Omental fat pad (tissue), 3 donors: ENCODE measurements at regions not wholly inside any gene's neighbourhood (a gene's known extent, or its start where the extent isn't known, plus 50 kb on each side); places are given as distances from the start of the nearest gene placed in this dataset.

Experiments used
- ATAC-seq: fragments of 150-250 bp; one replicate; pipeline ENCODE4 v1.9.1; 2016; ENCODE audit warnings: mild to moderate bottlenecking, moderate library complexity; ENCODE audit not compliant: low FRiP score
- DNase-seq: peaks from one replicate; pipeline ENCODE4 v3.0.0-alpha.2; 2019; ENCODE audit warnings: low spot score
- TF ChIP-seq, protein P1 (sequence below), 3 donors: fragments of 450-650 bp; IDR thresholded peaks; one replicate each; pipeline ENCODE4 v1.5.1; 2016 to 2017; ENCODE audit warnings: antibody characterized with exemption in 3 of 3, mild to moderate bottlenecking in 3 of 3, moderate library complexity in 2 of 3

DNA sequence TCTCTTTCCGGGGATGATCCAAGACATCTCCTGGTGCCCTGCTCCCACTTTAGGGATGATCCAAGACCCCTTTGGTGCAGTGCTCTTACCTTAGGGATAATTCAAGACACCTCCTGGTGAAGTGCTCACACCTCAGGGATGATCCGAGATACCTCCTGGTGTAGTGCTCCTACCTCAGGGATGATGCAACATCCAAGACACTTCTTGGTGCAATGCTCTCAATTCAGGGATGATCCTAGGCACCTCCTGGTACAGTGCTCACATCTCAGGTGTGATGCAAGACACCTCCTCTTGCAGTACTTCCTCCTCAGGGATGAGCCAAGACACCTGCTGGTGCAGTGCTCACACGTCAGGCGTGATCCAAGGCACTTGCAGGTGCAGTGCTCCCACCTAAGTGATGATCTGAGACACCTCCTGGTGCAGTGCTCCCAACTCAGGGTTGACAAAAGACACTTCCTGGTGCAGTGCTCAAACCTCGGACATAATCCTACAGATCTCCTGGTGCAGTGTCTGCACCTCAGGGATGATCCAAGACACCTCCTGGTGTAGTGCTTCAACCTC lies 122.3 kb downstream of the ASB1 start:
- TF ChIP-seq, protein P1, sequence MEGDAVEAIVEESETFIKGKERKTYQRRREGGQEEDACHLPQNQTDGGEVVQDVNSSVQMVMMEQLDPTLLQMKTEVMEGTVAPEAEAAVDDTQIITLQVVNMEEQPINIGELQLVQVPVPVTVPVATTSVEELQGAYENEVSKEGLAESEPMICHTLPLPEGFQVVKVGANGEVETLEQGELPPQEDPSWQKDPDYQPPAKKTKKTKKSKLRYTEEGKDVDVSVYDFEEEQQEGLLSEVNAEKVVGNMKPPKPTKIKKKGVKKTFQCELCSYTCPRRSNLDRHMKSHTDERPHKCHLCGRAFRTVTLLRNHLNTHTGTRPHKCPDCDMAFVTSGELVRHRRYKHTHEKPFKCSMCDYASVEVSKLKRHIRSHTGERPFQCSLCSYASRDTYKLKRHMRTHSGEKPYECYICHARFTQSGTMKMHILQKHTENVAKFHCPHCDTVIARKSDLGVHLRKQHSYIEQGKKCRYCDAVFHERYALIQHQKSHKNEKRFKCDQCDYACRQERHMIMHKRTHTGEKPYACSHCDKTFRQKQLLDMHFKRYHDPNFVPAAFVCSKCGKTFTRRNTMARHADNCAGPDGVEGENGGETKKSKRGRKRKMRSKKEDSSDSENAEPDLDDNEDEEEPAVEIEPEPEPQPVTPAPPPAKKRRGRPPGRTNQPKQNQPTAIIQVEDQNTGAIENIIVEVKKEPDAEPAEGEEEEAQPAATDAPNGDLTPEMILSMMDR (IDR thresholded peaks at IDR 0.05), result no peak
- DNase-seq (no peak), ATAC-seq (no peak)

DNA sequence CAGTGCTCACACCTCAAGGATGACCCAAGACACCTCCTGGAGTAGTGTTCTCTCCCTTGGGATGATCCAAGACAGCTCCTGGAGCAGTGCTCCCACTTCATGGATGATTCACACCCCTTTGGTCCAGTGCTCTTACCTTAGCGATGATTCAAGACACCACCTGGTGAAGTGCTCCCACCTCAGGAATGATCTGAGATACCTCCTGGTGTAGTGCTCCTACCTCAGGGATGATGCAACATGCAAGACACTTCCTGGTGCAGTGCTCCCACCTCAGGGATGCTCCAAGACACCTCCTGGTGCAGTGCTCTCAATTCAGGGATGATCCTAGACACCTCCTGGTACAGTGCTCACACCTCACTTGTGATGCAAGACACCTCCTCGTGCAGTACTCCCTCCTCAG lies 123.1 kb downstream of the ASB1 start:
- no peak for DNase-seq
- TF ChIP-seq, protein P1 (IDR thresholded peaks at IDR 0.05), result no peak

DNA sequence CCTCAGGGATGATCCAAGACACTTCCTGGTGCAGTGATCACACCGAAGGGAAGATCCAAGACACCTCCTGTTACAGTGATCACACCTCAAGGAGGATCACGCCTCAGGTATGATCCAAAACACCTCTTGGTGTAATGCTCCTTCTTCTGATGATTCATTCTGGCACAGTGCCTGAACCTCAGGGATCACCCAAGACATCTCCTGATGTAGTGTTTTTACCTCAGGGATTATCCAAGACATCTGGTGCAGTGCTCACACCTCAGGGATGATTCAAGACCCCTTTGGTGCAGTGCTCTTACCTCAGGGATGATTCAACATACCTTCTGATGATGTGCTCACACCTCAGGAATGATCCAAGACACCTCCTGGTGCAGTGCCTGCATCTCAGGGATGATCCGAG lies 124.4 kb downstream of the ASB1 start:
- ATAC-seq (no peak), DNase-seq (no peak)
- TF ChIP-seq, protein P1 (IDR thresholded peaks at IDR 0.05), result no peak

More for the DNA sequence above, 123.1 kb downstream of the ASB1 start:
- no peak for ATAC-seq

DNA sequence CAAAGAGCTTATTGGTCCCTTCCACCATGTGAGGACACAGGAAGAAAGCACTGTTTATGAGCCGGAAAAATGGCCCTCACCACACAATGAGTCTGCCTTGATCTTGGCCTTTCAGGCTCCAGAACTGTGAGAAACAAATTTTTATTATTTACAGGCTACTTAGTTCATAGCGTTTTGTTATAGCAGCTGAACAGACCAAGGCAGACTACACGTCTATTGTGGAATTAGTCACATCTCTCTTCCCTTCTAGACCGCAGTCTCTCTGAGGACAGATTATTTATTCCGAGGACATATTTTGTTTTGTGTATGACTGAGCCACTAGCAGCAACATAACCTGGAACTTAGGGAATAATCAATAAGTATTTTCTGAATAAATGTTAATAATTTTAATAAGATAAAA lies 125.5 kb downstream of the ASB1 start:
- DNase-seq (no peak), ATAC-seq (no peak)
- TF ChIP-seq, protein P1 (IDR thresholded peaks at IDR 0.05), result no peak

DNA sequence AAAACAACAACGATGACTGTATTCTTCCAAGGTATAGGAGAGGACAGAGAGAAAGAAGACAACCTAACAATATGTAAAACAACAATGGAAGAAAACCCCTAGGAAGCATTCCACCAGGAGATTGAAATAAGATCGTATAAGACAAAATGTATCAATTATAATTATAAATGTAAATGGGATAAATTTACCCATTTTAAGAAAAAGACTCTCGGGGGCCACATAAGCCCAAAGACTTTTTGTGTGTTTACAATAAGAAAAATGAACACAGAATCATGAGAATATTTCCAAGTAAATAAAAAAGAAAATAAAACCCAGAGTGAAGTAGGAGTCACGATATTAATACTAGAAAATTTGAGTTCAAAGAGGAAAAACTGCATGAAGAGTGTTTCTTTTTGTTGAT lies 126.4 kb downstream of the ASB1 start:
- TF ChIP-seq, protein P1 (IDR thresholded peaks at IDR 0.05), result no peak
- ATAC-seq, result no peak
- DNase-seq, result no peak

DNA sequence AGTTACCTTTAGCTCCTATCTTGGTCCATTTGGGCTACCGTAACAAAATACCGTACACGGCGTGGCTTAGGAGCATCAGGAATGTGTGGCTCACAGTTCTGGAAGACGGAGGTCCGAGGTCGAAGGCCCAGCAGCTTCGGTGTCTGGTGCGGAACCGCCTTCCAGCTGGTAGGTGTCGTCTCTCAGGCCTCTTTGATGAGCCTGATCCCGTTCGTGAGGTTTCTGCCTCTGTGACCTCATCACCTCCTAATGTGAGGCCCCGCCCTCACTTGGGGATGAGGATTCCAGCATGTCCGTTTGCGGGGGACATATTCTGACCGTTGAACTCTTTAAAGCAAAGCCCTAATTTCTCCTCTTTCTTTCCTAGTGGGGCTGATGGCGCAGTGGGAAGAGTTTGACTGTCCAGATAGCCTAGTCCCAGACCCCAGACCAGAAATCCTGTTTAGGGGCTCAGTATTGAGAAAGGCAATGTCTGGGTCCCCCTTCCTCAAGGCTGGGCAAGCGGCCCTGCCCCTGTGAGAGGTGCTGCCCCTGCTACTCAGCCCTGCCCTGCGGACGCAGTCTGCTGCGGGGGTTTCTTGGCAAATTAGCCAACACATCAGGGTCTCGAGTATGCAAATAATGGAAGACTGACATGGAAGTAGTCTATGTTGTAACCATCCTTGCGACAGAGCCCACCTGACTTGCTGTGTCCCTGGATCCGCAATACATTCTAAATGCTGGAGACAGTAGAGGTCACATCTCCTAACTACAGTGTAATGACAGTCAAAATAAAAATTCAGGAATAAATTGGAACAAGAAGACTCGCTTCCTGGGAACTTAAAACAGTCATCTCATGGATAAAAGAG lies 128.0 kb downstream of the ASB1 start:
- DNase-seq, result no peak
- TF ChIP-seq, protein P1 (IDR thresholded peaks at IDR 0.05), result no peak
- ATAC-seq, result no peak
